H1 (cell line): ENCODE measurements at regions not wholly inside any gene's neighbourhood (a gene's known extent, or its start where the extent isn't known, plus 50 kb on each side); places are given as distances from the start of the nearest gene placed in this dataset.

Experiments
- ASH2L ChIP-seq: fragments of 200-600, 300-600 bp; sonication (generic); IDR thresholded peaks from one replicate; pipeline ENCODE4 v1.7.1; 2017; ENCODE audit warnings: low read length
- BACH1 ChIP-seq: IDR thresholded peaks from 2 replicates; pipeline ENCODE4 v1.6.1; 2012; ENCODE audit warnings: low read length, improper control_type of control experiment
- POLR2AphosphoS5 ChIP-seq: IDR thresholded peaks from 2 replicates; pipeline ENCODE4 v1.6.1; 2011; ENCODE audit warnings: low read depth, low read length
- TF ChIP-seq, protein P1 (sequence below): fragments of 300-600 bp; sonication (generic); IDR thresholded peaks from 2 replicates; pipeline ENCODE4 v1.7.1; 2012; ENCODE audit warnings: low read length, moderate library complexity, mild to moderate bottlenecking, inconsistent platforms; ENCODE audit not compliant: insufficient replicate concordance

DNA sequence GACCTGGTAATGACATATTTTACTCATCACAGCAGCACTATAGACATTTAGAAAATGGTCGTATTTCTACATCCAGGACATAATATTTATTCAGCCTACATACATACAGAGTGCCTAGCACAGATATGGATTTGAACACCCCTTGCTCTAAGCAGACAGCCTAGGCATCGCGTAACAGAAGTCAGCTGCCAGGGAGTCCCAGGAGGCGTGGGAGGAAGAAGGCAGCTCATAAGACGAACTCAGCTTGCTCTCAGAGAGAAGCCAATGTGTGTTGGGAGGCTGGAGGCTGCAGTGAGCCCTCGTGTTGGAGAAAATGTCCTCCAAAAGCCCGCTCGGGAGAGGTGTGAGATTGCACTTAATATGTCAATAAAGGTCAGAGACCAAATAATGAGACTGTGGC lies 131.6 kb downstream of the BCOR start (continued):
- TF ChIP-seq POLR2AphosphoS5 (no peak), ASH2L (no peak), BACH1 (no peak)
- TF ChIP-seq, protein P1, sequence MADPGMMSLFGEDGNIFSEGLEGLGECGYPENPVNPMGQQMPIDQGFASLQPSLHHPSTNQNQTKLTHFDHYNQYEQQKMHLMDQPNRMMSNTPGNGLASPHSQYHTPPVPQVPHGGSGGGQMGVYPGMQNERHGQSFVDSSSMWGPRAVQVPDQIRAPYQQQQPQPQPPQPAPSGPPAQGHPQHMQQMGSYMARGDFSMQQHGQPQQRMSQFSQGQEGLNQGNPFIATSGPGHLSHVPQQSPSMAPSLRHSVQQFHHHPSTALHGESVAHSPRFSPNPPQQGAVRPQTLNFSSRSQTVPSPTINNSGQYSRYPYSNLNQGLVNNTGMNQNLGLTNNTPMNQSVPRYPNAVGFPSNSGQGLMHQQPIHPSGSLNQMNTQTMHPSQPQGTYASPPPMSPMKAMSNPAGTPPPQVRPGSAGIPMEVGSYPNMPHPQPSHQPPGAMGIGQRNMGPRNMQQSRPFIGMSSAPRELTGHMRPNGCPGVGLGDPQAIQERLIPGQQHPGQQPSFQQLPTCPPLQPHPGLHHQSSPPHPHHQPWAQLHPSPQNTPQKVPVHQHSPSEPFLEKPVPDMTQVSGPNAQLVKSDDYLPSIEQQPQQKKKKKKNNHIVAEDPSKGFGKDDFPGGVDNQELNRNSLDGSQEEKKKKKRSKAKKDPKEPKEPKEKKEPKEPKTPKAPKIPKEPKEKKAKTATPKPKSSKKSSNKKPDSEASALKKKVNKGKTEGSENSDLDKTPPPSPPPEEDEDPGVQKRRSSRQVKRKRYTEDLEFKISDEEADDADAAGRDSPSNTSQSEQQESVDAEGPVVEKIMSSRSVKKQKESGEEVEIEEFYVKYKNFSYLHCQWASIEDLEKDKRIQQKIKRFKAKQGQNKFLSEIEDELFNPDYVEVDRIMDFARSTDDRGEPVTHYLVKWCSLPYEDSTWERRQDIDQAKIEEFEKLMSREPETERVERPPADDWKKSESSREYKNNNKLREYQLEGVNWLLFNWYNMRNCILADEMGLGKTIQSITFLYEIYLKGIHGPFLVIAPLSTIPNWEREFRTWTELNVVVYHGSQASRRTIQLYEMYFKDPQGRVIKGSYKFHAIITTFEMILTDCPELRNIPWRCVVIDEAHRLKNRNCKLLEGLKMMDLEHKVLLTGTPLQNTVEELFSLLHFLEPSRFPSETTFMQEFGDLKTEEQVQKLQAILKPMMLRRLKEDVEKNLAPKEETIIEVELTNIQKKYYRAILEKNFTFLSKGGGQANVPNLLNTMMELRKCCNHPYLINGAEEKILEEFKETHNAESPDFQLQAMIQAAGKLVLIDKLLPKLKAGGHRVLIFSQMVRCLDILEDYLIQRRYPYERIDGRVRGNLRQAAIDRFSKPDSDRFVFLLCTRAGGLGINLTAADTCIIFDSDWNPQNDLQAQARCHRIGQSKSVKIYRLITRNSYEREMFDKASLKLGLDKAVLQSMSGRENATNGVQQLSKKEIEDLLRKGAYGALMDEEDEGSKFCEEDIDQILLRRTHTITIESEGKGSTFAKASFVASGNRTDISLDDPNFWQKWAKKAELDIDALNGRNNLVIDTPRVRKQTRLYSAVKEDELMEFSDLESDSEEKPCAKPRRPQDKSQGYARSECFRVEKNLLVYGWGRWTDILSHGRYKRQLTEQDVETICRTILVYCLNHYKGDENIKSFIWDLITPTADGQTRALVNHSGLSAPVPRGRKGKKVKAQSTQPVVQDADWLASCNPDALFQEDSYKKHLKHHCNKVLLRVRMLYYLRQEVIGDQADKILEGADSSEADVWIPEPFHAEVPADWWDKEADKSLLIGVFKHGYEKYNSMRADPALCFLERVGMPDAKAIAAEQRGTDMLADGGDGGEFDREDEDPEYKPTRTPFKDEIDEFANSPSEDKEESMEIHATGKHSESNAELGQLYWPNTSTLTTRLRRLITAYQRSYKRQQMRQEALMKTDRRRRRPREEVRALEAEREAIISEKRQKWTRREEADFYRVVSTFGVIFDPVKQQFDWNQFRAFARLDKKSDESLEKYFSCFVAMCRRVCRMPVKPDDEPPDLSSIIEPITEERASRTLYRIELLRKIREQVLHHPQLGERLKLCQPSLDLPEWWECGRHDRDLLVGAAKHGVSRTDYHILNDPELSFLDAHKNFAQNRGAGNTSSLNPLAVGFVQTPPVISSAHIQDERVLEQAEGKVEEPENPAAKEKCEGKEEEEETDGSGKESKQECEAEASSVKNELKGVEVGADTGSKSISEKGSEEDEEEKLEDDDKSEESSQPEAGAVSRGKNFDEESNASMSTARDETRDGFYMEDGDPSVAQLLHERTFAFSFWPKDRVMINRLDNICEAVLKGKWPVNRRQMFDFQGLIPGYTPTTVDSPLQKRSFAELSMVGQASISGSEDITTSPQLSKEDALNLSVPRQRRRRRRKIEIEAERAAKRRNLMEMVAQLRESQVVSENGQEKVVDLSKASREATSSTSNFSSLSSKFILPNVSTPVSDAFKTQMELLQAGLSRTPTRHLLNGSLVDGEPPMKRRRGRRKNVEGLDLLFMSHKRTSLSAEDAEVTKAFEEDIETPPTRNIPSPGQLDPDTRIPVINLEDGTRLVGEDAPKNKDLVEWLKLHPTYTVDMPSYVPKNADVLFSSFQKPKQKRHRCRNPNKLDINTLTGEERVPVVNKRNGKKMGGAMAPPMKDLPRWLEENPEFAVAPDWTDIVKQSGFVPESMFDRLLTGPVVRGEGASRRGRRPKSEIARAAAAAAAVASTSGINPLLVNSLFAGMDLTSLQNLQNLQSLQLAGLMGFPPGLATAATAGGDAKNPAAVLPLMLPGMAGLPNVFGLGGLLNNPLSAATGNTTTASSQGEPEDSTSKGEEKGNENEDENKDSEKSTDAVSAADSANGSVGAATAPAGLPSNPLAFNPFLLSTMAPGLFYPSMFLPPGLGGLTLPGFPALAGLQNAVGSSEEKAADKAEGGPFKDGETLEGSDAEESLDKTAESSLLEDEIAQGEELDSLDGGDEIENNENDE = no peak
